ENCODE measurements at regions not wholly inside any gene's neighbourhood (a gene's known extent, or its start where the extent isn't known, plus 50 kb on each side); places are given as distances from the start of the nearest gene placed in this dataset.
A peak's percentile ranks its signal among the peaks of the same experiment; 100 is the strongest.

DNA sequence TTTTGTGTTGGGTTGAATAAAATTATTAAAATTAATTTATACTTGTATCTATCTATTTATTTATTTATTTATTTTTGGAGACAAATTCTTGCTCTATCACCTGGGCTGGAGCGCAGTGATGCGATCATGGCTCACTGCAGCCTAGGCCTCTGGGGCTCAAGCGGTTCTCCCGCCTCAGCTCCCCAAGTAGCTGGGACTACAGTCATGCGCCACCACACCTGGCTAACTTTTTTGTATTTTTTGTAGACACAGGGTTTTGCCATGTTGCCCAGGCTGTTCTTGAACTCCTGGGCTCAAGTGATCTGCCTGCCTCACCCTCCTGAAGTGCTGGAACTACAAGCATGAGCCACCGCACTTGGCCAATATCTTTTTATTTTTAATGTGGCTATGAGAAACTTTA is 134.7 kb upstream of the SPDL1 start:
- DNase-seq (ENCODE audit: low read depth): no peak

DNA sequence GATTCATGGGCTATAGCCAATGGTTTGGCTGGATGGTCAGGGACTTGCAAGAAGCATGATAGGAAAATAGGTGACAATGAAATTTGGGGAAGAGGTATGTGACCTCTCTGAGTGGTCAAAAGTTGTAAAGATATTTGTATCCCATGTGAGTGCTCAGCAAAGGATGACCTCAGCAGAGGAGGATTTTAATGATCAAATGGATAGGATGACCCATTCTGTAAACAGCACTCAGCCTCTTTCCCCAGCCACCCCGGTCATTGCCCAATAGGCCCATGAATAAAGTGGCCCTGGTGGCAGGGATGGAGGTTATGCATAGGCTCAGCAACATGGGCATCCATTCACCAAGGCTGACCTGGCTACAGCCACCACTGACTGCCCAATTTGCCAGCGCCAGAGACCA is 138.4 kb upstream of the SPDL1 start:
- DNase-seq (ENCODE audit: low read depth): no peak

DNA sequence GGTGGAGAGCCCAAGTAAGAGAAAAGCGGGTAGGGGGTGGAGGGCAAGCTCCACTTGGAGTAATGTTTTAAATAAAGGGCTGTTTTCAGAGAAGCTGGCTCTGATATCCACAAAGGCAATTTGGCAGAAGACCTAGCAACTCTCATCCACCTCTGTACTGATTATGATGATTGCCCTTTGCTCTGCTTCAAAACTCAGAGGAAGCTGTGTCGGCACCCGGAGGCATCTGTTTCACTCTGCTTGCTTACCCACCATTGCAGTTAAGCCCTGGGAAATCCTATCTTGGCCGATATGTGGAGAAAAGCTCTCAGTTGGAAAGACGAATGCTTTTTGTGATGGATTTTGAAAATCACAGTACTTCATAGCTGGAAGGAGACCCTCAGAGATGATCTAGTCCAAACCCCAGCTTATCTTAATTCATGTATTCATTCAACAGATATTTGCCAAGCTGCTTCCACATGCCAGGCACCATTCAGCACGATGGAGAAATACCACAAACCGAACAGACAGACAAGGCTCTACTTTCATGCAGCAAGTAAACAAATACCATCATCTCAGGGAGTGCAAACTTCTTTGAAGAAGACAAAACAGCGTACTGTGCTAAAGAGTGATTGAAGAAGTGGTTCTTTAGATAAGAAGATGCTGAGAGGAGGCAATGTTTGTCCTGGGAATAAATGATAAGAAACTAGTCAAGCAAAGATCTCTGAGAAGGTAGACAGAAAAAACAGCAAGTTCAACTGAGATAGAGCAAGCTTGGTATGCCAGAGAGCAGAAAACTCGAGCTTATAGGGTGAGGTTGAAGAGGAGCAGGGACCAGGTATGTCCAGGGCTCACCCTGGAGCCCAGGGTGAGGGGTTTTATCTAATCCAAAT is 140.4 kb upstream of the SPDL1 start:
- DNase-seq (ENCODE audit: low read depth): peak; percentile 96

DNA sequence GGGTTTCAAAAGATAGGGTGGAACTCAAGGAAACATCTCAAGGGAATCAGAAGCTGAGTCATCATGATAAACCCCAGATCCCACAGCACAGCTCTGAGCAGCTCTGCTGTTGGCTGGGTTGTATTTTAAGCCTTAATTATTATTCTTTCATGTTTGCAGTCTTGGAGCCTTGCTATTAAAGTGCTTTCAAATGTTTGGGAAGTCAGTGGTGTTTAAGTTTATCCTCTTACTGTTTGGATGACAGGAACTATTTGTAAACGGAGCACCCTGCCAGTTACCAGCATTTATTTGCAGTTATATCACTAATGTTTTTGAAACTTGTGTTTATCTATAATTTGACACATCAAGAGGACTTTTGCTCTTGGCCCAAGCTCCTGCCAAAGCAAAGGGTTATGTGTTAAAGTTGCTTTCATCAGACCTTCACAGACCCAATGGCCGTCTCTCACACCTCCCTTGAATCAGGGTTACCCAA is 141.1 kb upstream of the SPDL1 start:
- peak; percentile 81 for DNase-seq (ENCODE audit: low read depth)

DNA sequence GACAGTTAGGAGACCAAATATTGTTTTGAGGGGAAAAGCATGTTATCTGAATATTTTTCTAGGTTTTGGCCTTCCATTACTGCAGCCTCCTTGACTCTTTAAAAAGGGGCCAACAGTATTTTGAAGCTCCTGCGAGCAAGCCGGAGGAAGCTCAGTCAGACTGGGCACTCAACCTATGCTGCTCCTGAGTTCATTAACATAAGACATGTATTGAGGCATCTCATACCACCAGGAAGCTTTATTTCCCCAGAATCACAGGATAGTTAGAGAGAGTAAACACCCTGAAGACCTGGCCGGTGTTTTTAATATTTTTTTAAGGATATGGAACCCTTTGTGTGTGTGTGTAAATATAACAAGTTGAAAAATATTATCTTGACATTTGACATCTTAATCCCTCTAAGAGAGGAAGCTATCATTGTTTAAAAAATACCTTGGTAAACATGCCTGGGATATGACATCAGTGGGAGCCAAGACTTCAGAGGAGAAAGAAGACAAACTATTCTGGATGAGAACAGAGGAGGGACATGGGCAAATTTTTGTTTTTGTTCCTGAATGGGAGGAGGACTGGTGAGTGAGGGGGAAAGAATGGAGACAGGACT is 139.3 kb upstream of the SLIT3 start:
- DNase-seq (ENCODE audit: low read depth): peak; percentile 32

GRCh38 chr5:169439362-169439761 is 138.4 kb upstream of the SLIT3 start:
- no peak for DNase-seq (ENCODE audit: low read depth)

DNA sequence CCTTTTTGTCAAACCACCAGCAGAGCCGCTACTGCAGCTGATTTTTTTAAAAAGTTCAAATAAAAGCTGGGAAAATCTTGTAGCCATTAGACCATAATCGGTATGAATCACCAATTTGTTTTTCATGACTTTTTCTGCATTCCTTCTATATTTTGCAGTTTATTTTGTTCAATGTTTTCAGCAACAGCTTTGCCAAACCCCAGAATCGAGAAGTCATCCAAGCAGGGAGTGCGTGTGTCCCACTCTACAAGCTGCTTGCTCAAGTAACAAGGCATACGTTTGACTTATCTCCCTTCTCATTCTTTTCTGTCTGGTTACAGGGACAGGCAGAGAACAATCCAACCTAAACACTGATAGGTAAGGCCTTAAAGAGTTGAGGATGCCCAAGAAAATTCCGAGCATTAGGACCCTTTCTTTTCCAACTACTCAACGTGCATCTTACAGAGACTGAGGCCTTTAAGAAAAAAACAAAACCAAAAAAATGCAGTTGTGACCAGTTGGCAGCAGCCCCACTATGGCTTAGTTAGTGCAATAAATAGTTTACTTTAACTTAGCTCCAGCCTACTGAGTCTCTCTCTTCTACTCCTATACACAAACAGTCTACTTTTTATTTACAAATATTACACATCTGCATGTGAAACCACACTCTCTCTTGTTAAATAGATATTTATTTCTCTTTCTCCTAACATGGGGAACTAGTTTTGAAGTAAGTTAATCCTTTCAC is 134.7 kb upstream of the SLIT3 start:
- no peak for DNase-seq (ENCODE audit: low read depth)

DNA sequence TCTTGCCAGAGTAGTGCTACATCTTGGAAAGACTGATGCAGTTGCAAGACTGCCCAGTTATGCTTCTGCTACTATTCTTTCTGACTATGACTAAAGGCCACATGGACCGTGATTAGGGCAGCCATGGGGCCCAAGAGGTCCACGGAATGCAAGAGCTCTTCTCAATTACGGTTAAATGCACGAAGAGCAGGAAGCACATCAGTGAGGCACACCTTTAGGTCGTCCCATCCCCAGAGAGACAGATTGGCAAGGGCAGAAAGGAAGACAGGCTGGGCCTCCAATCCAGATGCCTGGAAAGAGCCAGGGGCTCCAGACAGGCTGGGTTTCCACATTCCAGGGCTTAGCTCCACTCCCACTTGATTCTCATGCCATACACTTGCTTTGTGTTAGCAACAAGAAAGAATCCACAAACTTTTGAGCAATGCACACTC is 132.3 kb upstream of the SLIT3 start:
- DNase-seq (ENCODE audit: low read depth): peak; percentile 78

DNA sequence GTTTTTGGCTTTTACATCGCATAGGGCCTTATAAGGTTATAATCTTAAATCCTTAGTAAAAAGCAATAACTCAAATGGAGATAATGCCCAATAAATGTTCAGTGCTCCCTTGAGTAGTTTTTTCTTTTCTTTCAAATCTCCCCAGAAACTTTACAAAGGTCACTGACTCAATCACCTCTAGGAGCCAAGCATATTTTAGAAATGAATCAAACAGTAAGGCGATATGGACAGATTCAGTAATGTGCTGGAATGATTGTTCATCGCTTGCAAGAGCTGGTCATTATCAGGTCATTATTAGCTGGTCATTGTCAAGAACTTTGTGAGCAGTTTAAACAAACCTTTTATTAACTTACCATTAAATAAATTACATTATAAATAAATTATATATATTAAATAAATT is 130.4 kb upstream of the SLIT3 start:
- peak; percentile 25 for DNase-seq (ENCODE audit: low read depth)

DNA sequence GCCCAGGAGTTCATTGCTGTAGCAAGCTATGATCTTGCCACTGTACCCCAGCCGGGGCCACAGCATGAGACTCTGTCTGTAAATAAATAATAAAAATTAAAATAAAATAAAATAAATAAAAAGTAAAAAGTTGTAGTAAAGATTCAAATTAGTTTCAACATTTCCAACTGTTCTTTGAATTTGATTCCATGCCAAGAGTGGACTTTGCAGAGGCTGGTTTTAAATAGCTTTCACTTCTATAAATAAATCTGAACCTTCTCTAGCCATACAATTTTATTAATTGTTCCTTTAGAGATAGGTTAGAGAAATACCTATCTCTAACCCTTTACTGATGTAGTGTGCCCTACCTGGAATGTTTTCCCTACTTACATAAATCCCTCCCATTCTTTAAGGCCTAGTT is 129.7 kb upstream of the SLIT3 start:
- DNase-seq (ENCODE audit: low read depth): no peak

- DNase-seq (ENCODE audit: low read depth): peak; percentile 60
Measured at GRCh38 chr5:169429044-169429443, 128.1 kb upstream of the SLIT3 start.

- no peak for DNase-seq (ENCODE audit: low read depth)
Measured at GRCh38 chr5:169426784-169427183, 125.8 kb upstream of the SLIT3 start.

GRCh38 chr5:169424670-169425378 is 123.9 kb upstream of the SLIT3 start:
- no peak for DNase-seq (ENCODE audit: low read depth)

DNA sequence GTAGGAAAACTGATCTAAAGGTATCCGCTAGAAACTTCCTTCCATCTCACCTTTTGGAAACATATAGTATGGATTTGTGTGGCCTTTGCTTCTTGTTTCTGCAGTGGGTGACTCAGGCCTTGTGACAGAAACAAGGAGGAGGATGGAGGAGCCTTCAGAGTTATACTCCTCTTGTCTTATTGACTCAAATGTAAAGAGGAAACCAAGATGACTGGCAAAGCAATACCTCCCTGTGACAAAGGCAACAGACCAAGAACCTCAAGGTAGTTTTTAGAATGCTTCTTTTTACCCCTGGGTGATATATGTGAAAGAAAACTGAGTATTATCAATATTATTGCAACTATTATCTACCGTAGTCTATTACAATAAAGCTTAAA is 123.3 kb upstream of the SLIT3 start:
- no peak for DNase-seq (ENCODE audit: low read depth)

DNA sequence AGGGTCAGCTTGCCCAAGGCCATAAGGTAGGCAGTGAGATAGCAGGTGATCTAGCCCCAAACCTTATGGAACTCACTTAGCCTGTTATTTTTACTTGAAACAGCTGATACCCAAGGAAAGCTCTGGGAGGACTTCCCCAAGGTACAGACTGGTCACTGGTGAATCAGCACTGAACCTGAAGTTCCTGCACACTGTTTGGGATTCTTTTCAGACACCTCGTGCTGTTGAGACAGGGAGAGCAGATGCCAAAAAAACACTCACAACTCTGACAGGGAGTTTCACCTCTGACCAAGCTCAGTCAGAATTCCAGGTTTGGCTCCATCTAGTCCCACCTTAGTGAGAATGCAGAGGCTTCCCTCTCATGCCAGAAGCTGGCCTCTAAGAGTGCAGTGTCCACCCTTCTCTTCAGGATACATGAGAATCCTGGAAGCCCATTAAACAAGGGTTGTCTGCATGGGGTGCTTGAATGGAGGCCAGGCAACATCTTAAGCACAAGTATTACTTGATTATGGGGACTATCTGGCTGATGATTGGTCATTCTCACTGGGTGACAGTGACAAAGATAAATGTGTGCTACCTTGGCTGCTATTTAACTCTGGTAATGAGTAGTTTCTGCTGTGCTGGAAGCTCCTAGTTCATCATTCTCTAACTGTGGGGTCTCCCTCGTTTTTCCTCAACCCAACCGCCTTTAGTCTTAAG is 122.8 kb upstream of the SLIT3 start:
- DNase-seq (ENCODE audit: low read depth): no peak

- DNase-seq (ENCODE audit: low read depth): no peak
Measured at GRCh38 chr5:169422087-169422486, 121.1 kb upstream of the SLIT3 start.

- DNase-seq (ENCODE audit: low read depth): no peak
Measured at GRCh38 chr5:169421677-169422076, 120.7 kb upstream of the SLIT3 start.

DNA sequence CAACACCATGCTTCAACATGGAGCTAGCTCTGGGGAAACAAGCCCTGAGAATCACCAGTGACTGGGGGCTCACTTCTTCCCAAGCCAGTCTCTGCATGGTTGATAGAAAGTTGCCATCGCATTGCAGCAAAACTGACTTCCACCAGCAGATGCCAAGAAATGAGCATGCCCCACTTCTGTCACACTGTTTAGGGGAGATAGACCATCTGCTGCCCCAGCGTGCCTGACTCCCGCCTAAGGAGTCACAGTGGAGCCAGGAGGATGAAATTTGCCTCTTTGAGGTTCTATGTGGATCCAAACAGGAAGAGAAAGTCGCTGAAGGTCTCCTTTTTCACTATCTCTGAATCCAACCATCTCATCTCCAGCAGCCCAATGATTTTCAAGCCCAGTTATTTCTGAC is 116.7 kb upstream of the SLIT3 start:
- DNase-seq (ENCODE audit: low read depth): no peak

GRCh38 chr5:169416583-169417196 is 115.8 kb upstream of the SLIT3 start:
- DNase-seq (ENCODE audit: low read depth): peak; percentile 92

- DNase-seq (ENCODE audit: low read depth): no peak
Measured at GRCh38 chr5:169415948-169416347, 115.0 kb upstream of the SLIT3 start.

- DNase-seq (ENCODE audit: low read depth): peak; percentile 66
Measured at GRCh38 chr5:169415371-169415770, 114.4 kb upstream of the SLIT3 start.

Measured in amniotic epithelial cell (primary cell).